K562 (cell line): ENCODE measurements at regions not wholly inside any gene's neighbourhood (a gene's known extent, or its start where the extent isn't known, plus 50 kb on each side); places are given as distances from the start of the nearest gene placed in this dataset.

Source experiments
- ATF6 ChIP-seq: sonication (generic); formaldehyde crosslinking; IDR thresholded peaks from 2 replicates; pipeline ENCODE4 v1.4.0; 2020; ENCODE audit warnings: mild to moderate bottlenecking, missing genetic modification reagents
- BACH1 ChIP-seq: fragments of 200-800 bp; sonication (Bioruptor generic); IDR thresholded peaks from 2 replicates; pipeline ENCODE4 v1.6.1; 2016; ENCODE audit warnings: missing genetic modification characterization, missing compliant biosample characterization
- BHLHE40 ChIP-seq: IDR thresholded peaks from 2 replicates; pipeline ENCODE4 v1.6.1; 2011; ENCODE audit warnings: low read length, improper control_type of control experiment
- CTCF ChIP-seq, 3 experiments: IDR thresholded peaks in 2 of 3; conservative IDR thresholded peaks in 1 of 3; 2 replicates each; pipeline ENCODE4 v1.5.1; 2011 to 2012; ENCODE audit warnings: low read length in 3 of 3, mild to moderate bottlenecking in 3 of 3, control low read depth in 2 of 3, improper control_type of control experiment in 1 of 3, inconsistent platforms in 1 of 3, low read depth in 1 of 3, mixed read lengths in 1 of 3, moderate library complexity in 1 of 3; ENCODE audit not compliant: insufficient read depth in 2 of 3
- HIVEP1 ChIP-seq: fragments of 250-450 bp; sonication (Bioruptor Pico); IDR thresholded peaks from 2 replicates; pipeline ENCODE4 v1.4.0; 2020; ENCODE audit warnings: mild to moderate bottlenecking
- IRF1 ChIP-seq: sonication (generic); formaldehyde crosslinking; IDR thresholded peaks from 2 replicates; pipeline ENCODE4 v1.8.0; 2022; ENCODE audit warnings: missing genetic modification reagents, mild to moderate bottlenecking, borderline replicate concordance
- MTA3 ChIP-seq: fragments of 450-650 bp; formaldehyde crosslinking; IDR thresholded peaks from 2 replicates; pipeline ENCODE4 v1.6.1; 2017; ENCODE audit warnings: mild to moderate bottlenecking, borderline replicate concordance
- MXI1 ChIP-seq: IDR thresholded peaks from 2 replicates; pipeline ENCODE4 v1.6.1; 2011; ENCODE audit warnings: low read depth, mild to moderate bottlenecking, improper control_type of control experiment, low read length
- REST ChIP-seq, 2 experiments: fragments of 450-650 bp; formaldehyde crosslinking in 1 of 2; IDR thresholded peaks; 2 replicates each; pipeline versions ENCODE4 v1.4.0 to v1.6.1; 2014 to 2020; ENCODE audit warnings: mild to moderate bottlenecking in 2 of 2, borderline replicate concordance in 1 of 2, low read depth in 1 of 2
- RFX1 ChIP-seq: fragments of 450-650 bp; IDR thresholded peaks from 2 replicates; pipeline ENCODE4 v1.6.1; 2016; ENCODE audit warnings: mild to moderate bottlenecking, moderate library complexity
- SNAPC5 ChIP-seq: fragments of 250-450 bp; sonication (Bioruptor Pico); IDR thresholded peaks from 2 replicates; pipeline ENCODE4 v1.8.0; 2021; ENCODE audit warnings: moderate library complexity, mild to moderate bottlenecking, inconsistent platforms
- ZNF274 ChIP-seq: IDR thresholded peaks from 2 replicates; pipeline ENCODE4 v1.6.1; 2011; ENCODE audit warnings: low read depth, mild to moderate bottlenecking, low read length, moderate library complexity, borderline replicate concordance
- ZNF3 ChIP-seq: fragments of 250-450 bp; sonication (Bioruptor Pico); IDR thresholded peaks from 2 replicates; pipeline ENCODE4 v1.5.0; 2021; ENCODE audit warnings: mild to moderate bottlenecking, moderate library complexity
- ZNF384 ChIP-seq: IDR thresholded peaks from 2 replicates; pipeline ENCODE4 v1.6.1; 2012; ENCODE audit warnings: low read depth, low read length, improper control_type of control experiment

GRCh38 chr11:91673705-91674104 lies 550.9 kb upstream of the FAT3 start:
- TF ChIP-seq HIVEP1 (CRISPR knock-in tag) = no peak
- no peak for TF ChIP-seq ATF6 (CRISPR knock-in tag)
- TF ChIP-seq CTCF (IDR thresholded peaks at IDR 0.05 in 2 of 3, conservative IDR thresholded peaks at IDR 0.05 in 1 of 3; ENCODE audit: insufficient read depth in 2 of 3, low read depth in 1 of 3, low read length in 3 of 3) = no peak
- no peak for TF ChIP-seq BACH1 (tag)
- TF ChIP-seq SNAPC5 = no peak
- TF ChIP-seq MXI1 = no peak
- TF ChIP-seq BHLHE40 = no peak
- no peak for TF ChIP-seq ZNF274
- TF ChIP-seq IRF1 (CRISPR knock-in tag) = no peak
- TF ChIP-seq MTA3 = no peak
- no peak for TF ChIP-seq ZNF3 (CRISPR knock-in tag)
- TF ChIP-seq ZNF384 = no peak
- TF ChIP-seq REST (IDR thresholded peaks at IDR 0.05; ENCODE audit: borderline replicate concordance) = no peak
- TF ChIP-seq REST (CRISPR knock-in tag; IDR thresholded peaks at IDR 0.05; ENCODE audit: low read depth) = no peak
- TF ChIP-seq RFX1 = no peak
